ENCODE measurements at regions not wholly inside any gene's neighbourhood (a gene's known extent, or its start where the extent isn't known, plus 50 kb on each side); places are given as distances from the start of the nearest gene placed in this dataset.

GRCh38 chr13:60757501-60758215 is 360.6 kb downstream of the TDRD3 start:
- H3K36me3 Mint-ChIP-seq, result no peaks in the 10 kb centered on the region

More at GRCh38 chr13:60757501-60758215, 360.6 kb downstream of the TDRD3 start:
- ATAC-seq, result peak; percentile 23; the same call in 1 of the 2 replicates
- ChIA-PET CTCF (no interaction called here), POLR2A (no interaction called here)
- Mint-ChIP-seq H3K9me3 (0 out of 2 replicates have a peak, but pooled peaks cover 4% of the 10 kb centered on the region), H3K27me3 (ENCODE audit: low read depth) (no peaks in the 10 kb centered on the region), H3K4me1 (peaks cover 49% of the 10 kb centered on the region), H3K4me3 (no peak overlapping the region), H3K27ac (no peak overlapping the region)
- no peak for TF ChIP-seq NFYB (CRISPR knock-in tag; conservative IDR thresholded peaks at IDR 0.05; ENCODE audit: low read depth)
- TF ChIP-seq EMX1 (CRISPR knock-in tag; IDR thresholded peaks at IDR 0.05), result no peak
- TF ChIP-seq NFATC4 (CRISPR knock-in tag; IDR thresholded peaks at IDR 0.05), result no peak
- no peak for TF ChIP-seq TCF7 (CRISPR knock-in tag; IDR thresholded peaks at IDR 0.05; ENCODE audit: low read depth)
- TF ChIP-seq, protein P1, sequence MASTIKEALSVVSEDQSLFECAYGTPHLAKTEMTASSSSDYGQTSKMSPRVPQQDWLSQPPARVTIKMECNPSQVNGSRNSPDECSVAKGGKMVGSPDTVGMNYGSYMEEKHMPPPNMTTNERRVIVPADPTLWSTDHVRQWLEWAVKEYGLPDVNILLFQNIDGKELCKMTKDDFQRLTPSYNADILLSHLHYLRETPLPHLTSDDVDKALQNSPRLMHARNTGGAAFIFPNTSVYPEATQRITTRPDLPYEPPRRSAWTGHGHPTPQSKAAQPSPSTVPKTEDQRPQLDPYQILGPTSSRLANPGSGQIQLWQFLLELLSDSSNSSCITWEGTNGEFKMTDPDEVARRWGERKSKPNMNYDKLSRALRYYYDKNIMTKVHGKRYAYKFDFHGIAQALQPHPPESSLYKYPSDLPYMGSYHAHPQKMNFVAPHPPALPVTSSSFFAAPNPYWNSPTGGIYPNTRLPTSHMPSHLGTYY (CRISPR knock-in tag; IDR thresholded peaks at IDR 0.05), result no peak
- TF ChIP-seq, protein P2, sequence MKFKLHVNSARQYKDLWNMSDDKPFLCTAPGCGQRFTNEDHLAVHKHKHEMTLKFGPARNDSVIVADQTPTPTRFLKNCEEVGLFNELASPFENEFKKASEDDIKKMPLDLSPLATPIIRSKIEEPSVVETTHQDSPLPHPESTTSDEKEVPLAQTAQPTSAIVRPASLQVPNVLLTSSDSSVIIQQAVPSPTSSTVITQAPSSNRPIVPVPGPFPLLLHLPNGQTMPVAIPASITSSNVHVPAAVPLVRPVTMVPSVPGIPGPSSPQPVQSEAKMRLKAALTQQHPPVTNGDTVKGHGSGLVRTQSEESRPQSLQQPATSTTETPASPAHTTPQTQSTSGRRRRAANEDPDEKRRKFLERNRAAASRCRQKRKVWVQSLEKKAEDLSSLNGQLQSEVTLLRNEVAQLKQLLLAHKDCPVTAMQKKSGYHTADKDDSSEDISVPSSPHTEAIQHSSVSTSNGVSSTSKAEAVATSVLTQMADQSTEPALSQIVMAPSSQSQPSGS (CRISPR knock-in tag; IDR thresholded peaks at IDR 0.05; ENCODE audit: borderline replicate concordance, low read depth), result no peak
- no peak for TF ChIP-seq SOX15 (CRISPR knock-in tag; IDR thresholded peaks at IDR 0.05)
- no peak for TF ChIP-seq ZNF532 (CRISPR knock-in tag; IDR thresholded peaks at IDR 0.05; ENCODE audit: borderline replicate concordance)
- TF ChIP-seq, protein P3, sequence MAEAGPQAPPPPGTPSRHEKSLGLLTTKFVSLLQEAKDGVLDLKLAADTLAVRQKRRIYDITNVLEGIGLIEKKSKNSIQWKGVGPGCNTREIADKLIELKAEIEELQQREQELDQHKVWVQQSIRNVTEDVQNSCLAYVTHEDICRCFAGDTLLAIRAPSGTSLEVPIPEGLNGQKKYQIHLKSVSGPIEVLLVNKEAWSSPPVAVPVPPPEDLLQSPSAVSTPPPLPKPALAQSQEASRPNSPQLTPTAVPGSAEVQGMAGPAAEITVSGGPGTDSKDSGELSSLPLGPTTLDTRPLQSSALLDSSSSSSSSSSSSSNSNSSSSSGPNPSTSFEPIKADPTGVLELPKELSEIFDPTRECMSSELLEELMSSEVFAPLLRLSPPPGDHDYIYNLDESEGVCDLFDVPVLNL (CRISPR knock-in tag; IDR thresholded peaks at IDR 0.05; ENCODE audit: borderline replicate concordance, low read depth), result no peak
- TF ChIP-seq PRDM15 (CRISPR knock-in tag; IDR thresholded peaks at IDR 0.05), result no peak
- TF ChIP-seq ESRRA (CRISPR knock-in tag; IDR thresholded peaks at IDR 0.05; ENCODE audit: borderline replicate concordance), result no peak
- TF ChIP-seq, protein P4, sequence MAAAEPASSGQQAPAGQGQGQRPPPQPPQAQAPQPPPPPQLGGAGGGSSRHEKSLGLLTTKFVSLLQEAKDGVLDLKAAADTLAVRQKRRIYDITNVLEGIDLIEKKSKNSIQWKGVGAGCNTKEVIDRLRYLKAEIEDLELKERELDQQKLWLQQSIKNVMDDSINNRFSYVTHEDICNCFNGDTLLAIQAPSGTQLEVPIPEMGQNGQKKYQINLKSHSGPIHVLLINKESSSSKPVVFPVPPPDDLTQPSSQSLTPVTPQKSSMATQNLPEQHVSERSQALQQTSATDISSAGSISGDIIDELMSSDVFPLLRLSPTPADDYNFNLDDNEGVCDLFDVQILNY (CRISPR knock-in tag; IDR thresholded peaks at IDR 0.05), result no peak
- no peak for DNase-seq (ENCODE audit: low spot score)

Data from WTC11 (cell line).